MG63 (cell line): ENCODE measurements at regions not wholly inside any gene's neighbourhood (a gene's known extent, or its start where the extent isn't known, plus 50 kb on each side); places are given as distances from the start of the nearest gene placed in this dataset.

Source experiments
- DNase-seq: peaks from one replicate; pipeline ENCODE4 v3.0.0-alpha.2; 2020
- H3K27me3 ChIP-seq: fragments of 250-450 bp; sonication (Bioruptor Pico); 2 replicates; pipeline ENCODE4 v1.5.1; 2020; ENCODE audit warnings: mild to moderate bottlenecking, moderate library complexity
- H3K36me3 ChIP-seq: fragments of 250-450 bp; sonication (Bioruptor Pico); 2 replicates; pipeline ENCODE4 v1.5.1; 2020; ENCODE audit warnings: mild to moderate bottlenecking, moderate library complexity
- H3K4me3 ChIP-seq: fragments of 250-450 bp; sonication (Bioruptor Pico); 2 replicates; pipeline ENCODE4 v1.5.1; 2020; ENCODE audit warnings: mild to moderate bottlenecking, moderate library complexity
- H3K9me3 ChIP-seq: fragments of 250-450 bp; sonication (Bioruptor Pico); 2 replicates; pipeline ENCODE4 v1.5.1; 2020; ENCODE audit warnings: mild to moderate bottlenecking, moderate library complexity

DNA sequence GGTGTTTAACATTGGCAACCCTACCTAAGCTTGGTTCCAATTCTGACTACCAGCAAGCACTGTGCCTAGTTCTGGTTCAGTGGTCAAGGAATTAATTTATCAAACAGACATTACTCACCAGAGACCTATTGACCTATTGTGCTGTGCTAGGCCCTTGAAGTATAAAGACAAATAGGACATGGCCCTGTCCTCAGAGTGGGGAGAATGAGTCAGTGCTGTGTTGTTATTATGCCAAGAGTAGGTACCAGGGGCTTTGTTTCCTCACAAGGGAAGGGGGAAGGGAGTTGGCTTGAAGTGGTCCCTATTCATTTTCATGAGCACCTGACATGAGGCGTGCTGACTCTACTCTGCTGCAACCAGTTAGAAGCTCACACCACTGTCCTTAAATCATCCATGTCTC, 62.6 kb upstream of the PLPP4 start:
- no peak overlapping the region for H3K4me3 ChIP-seq
- no peaks in the 10 kb centered on the region for H3K27me3 ChIP-seq
- DNase-seq: no peak
- no peaks in the 10 kb centered on the region for H3K36me3 ChIP-seq
- no peaks in the 10 kb centered on the region for H3K9me3 ChIP-seq

DNA sequence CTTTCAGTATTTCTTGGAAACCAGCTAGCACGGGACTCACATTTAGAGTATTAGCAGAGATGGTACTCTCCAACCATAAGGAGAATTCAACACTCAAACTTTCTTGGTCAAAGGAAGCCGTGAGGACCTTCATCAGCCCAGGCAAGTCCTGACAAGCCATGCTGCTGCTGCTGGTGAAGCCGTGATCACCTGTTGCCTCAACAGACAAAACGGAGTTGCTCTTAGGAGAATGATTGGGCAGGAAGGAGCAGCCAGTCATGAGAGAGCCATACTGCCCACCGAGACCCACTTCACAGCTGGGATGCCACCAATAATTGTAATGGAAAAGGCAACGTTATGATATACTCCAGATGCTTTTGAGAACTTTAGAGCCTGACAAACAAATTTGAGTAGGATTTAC, 60.8 kb upstream of the PLPP4 start:
- H3K9me3 ChIP-seq: no peaks in the 10 kb centered on the region
- no peaks in the 10 kb centered on the region for H3K36me3 ChIP-seq
- no peak for DNase-seq
- H3K4me3 ChIP-seq: no peak overlapping the region
- H3K27me3 ChIP-seq: no peaks in the 10 kb centered on the region

DNA sequence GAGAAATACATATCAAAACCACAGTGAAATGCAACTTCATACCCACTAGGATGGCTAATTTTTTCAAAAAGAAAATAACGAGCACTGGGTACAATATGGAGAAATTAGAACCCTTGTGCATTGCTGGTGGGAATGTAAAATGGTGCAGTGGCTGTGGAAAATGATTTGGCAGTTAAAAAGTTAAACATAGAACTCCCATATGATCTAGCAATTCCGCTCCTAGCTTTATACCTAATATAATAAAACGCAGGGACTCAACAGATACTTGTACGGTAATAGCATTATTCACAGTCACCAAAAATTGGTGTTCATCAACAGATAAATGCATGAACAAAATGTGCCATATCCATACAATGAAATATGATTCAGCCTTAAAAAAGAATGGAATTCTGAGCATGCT, 58.8 kb upstream of the PLPP4 start:
- Histone ChIP-seq H3K4me3 (no peak overlapping the region), H3K9me3 (no peaks in the 10 kb centered on the region), H3K27me3 (no peaks in the 10 kb centered on the region), H3K36me3 (no peaks in the 10 kb centered on the region)
- no peak for DNase-seq

DNA sequence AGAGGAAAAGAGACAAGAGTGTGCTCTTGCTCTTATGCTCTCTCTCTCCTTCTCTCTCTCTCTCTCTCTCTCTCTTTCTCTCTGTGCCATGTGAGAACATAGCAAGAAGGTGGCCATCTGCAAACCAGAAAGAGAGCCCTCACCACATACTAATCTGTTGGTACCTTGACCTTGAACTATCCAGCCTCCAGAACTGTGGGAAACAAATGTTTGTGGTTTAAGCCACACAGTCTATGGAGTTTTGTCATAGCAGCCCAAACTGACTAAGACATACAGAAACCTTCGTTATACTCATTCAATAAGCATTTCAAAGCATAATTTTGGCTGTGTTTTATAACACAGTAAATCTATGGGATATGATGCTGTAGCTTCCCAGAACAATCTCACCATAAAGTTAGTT, 56.4 kb upstream of the PLPP4 start:
- H3K36me3 ChIP-seq: no peaks in the 10 kb centered on the region
- H3K27me3 ChIP-seq: no peaks in the 10 kb centered on the region
- no peak overlapping the region for H3K4me3 ChIP-seq
- DNase-seq: no peak
- no peaks in the 10 kb centered on the region for H3K9me3 ChIP-seq

DNA sequence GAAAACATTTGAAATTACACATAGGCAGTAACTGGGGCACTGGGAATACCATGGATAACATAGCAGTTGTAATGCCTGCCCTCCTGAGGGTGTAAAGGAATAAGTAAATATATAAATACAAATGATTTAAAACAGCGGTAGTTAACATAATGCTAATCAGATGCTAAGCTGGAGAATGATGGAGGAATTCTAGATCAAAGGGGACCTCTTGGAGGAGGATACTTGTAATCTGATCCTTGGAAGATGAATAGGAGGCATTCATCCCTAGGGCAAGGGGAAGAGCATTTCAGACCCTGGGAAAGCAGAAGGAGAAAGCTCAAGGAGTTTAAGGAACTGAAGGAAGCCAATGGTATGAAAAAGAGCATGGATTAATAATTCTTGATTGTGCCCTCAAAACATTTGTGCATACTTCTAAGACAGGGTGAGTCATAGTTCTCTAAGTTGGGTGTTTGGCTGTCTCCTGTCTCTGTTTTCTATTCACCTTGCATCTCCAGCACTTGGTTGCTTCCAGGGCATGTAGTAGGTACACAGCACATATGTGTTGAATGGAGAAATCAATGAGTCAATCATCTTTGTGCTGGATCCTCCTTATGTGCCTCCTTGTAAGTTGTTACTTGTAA, 54.8 kb upstream of the PLPP4 start:
- Histone ChIP-seq H3K4me3 (no peak overlapping the region), H3K36me3 (no peaks in the 10 kb centered on the region), H3K9me3 (no peaks in the 10 kb centered on the region), H3K27me3 (no peaks in the 10 kb centered on the region)
- no peak for DNase-seq

DNA sequence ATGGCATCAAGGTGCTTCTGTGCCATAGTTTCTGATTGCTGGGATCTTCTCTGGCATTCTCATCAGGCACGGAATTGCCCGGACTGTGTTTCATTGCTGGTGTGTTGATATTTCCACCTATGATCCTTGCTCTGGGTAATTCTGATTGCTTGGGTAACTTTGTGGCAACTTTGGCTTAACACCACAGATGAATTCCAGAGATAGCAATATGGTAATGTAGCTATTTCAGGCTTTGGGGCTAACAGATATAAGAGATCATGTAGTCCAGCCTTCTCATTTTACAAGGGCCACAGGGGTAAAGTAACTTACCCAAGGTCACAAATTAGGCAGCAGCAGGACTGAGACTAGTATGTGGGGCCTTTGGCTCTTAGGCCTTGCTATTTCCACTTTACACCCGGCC, 53.9 kb upstream of the PLPP4 start:
- no peak for DNase-seq
- no peaks in the 10 kb centered on the region for H3K9me3 ChIP-seq
- no peak overlapping the region for H3K4me3 ChIP-seq
- H3K27me3 ChIP-seq: no peaks in the 10 kb centered on the region
- H3K36me3 ChIP-seq: no peaks in the 10 kb centered on the region

DNA sequence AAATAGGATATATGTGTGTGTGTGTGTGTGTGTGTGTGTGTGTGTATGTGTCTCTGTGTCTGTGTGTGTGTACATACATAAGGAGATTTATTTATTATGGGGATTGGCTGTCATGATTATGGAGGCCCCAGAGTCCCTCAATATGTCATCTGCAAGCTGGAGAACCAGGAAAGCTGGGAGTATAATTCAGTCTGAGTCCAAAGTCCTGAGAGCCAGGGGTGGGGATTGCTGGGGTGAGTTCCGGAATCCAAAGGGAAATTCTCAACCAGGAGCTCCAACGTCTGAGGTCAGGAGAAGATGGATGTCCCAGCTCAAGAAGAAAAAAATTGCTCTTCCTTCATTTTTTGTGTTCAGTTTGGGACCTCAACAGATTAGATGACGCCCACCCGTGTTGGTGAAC, 50.7 kb upstream of the PLPP4 start:
- no peak for DNase-seq
- Histone ChIP-seq H3K9me3 (no peaks in the 10 kb centered on the region), H3K36me3 (no peaks in the 10 kb centered on the region)

More for the DNA sequence above, 50.7 kb upstream of the PLPP4 start:
- Histone ChIP-seq H3K27me3 (no peaks in the 10 kb centered on the region), H3K4me3 (no peak overlapping the region)
